Ascending aorta (tissue), 2 donors: ENCODE measurements at regions not wholly inside any gene's neighbourhood (a gene's known extent, or its start where the extent isn't known, plus 50 kb on each side); places are given as distances from the start of the nearest gene placed in this dataset.
"Not testable (repeated sequence)": the region's sequence is repeated elsewhere in the genome, so short reads cannot be mapped to it uniquely, and the experiment has no call there.

ENCODE experiments used
- DNase-seq, 2 donors: peaks; one replicate each; pipeline ENCODE4 v3.0.0-alpha.2; 2019; ENCODE audit warnings: low spot score in 2 of 2
- H3K27ac ChIP-seq, 2 donors: fragments of 200-600 bp; sonication (generic); one replicate each; pipeline ENCODE4 v1.5.1; 2016 to 2017; ENCODE audit warnings: mild to moderate bottlenecking in 1 of 2
- H3K27me3 ChIP-seq: fragments of 200-600 bp; sonication (generic); one replicate; pipeline ENCODE4 v1.5.1; 2017
- H3K36me3 ChIP-seq, 2 donors: fragments of 200-600 bp; sonication (generic); one replicate each; pipeline ENCODE4 v1.5.1; 2016
- H3K4me1 ChIP-seq, 2 donors: fragments of 200-600 bp; sonication (generic); one replicate each; pipeline ENCODE4 v1.5.1; 2016 to 2017; ENCODE audit warnings: mild to moderate bottlenecking in 1 of 2
- H3K4me3 ChIP-seq, 2 donors: fragments of 200-600 bp; sonication (generic); one replicate each; pipeline ENCODE4 v1.5.1; 2016 to 2017; ENCODE audit warnings: mild to moderate bottlenecking in 1 of 2
- H3K9me3 ChIP-seq, 2 donors: fragments of 200-600 bp; sonication (generic); one replicate each; pipeline ENCODE4 v1.5.1; 2016
- CTCF ChIP-seq, 3 experiments: fragments of 200-600 bp in 2 of 3; fragments of 450-650 bp in 1 of 3; sonication (generic) in 2 of 3; IDR thresholded peaks; one replicate each; pipeline ENCODE4 v1.5.1; 2016 to 2019; ENCODE audit warnings: antibody characterized with exemption in 3 of 3, mild to moderate bottlenecking in 1 of 3, moderate library complexity in 1 of 3
- intact Hi-C: fragments of 100-400 bp; cut with DNase I; formaldehyde crosslinking; loops from one replicate; pipeline ENCODE4 v1.15.1; 2023

- Histone ChIP-seq H3K4me1 (no peaks in the 10 kb centered on the region), H3K4me3 (no peak overlapping the region), H3K27ac (no peak overlapping the region), H3K36me3 (no peaks in the 10 kb centered on the region), H3K9me3 (no peaks in the 10 kb centered on the region), H3K27me3 (no peaks in the 10 kb centered on the region)
- TF ChIP-seq CTCF (IDR thresholded peaks at IDR 0.05): no peak
- no peak for DNase-seq
- intact Hi-C loops: no loop called here
Observed at GRCh38 chr4:174405923-174406322, 116.4 kb downstream of the HPGD start.

GRCh38 chr4:174404677-174405076, 117.6 kb downstream of the HPGD start:
- intact Hi-C loops: no loop called here
- Histone ChIP-seq H3K4me1 (no peaks in the 10 kb centered on the region), H3K4me3 (no peak overlapping the region), H3K9me3 (no peaks in the 10 kb centered on the region), H3K27me3 (no peaks in the 10 kb centered on the region), H3K27ac (no peak overlapping the region), H3K36me3 (no peaks in the 10 kb centered on the region)
- DNase-seq: no peak
- no peak for TF ChIP-seq CTCF (IDR thresholded peaks at IDR 0.05)

- H3K4me3 ChIP-seq: no peak overlapping the region
- H3K9me3 ChIP-seq: no peaks in the 10 kb centered on the region
- no peaks in the 10 kb centered on the region for H3K27me3 ChIP-seq
- no peaks in the 10 kb centered on the region for H3K36me3 ChIP-seq
- no peak for TF ChIP-seq CTCF (IDR thresholded peaks at IDR 0.05)
- intact Hi-C loops: no loop called here
- DNase-seq: no peak
- H3K27ac ChIP-seq: no peak overlapping the region
- H3K4me1 ChIP-seq: no peaks in the 10 kb centered on the region
Observed at GRCh38 chr4:174403177-174403543, 119.1 kb downstream of the HPGD start.

- H3K4me3 ChIP-seq: no peak overlapping the region
- no peak overlapping the region for H3K27ac ChIP-seq
- no peaks in the 10 kb centered on the region for H3K27me3 ChIP-seq
- DNase-seq: no peak
- no peaks in the 10 kb centered on the region for H3K9me3 ChIP-seq
- no peak for TF ChIP-seq CTCF (IDR thresholded peaks at IDR 0.05)
- intact Hi-C loops: no loop called here
- no peaks in the 10 kb centered on the region for H3K36me3 ChIP-seq
- no peaks in the 10 kb centered on the region for H3K4me1 ChIP-seq
Observed at GRCh38 chr4:174402470-174403176, 118.9 kb downstream of the CEP44 start.

GRCh38 chr4:174401471-174402130, 117.9 kb downstream of the CEP44 start:
- H3K27me3 ChIP-seq: no peaks in the 10 kb centered on the region
- DNase-seq: no peak
- no peak for TF ChIP-seq CTCF (IDR thresholded peaks at IDR 0.05)
- no peaks in the 10 kb centered on the region for H3K4me1 ChIP-seq
- H3K36me3 ChIP-seq: no peaks in the 10 kb centered on the region
- no peak overlapping the region for H3K27ac ChIP-seq
- H3K9me3 ChIP-seq: no peaks in the 10 kb centered on the region
- no peak overlapping the region for H3K4me3 ChIP-seq
- intact Hi-C loops: no loop called here

GRCh38 chr4:174400603-174401302, 117.0 kb downstream of the CEP44 start:
- intact Hi-C loops, H3K4me1 ChIP-seq, DNase-seq, H3K4me3 ChIP-seq, H3K27ac ChIP-seq, H3K9me3 ChIP-seq, H3K36me3 ChIP-seq, H3K27me3 ChIP-seq: not testable (repeated sequence)
